GM10248 (cell line): ENCODE measurements at regions not wholly inside any gene's neighbourhood (a gene's known extent, or its start where the extent isn't known, plus 50 kb on each side); places are given as distances from the start of the nearest gene placed in this dataset.

ENCODE experiments used
- CTCF ChIA-PET: fragments of 300-600 bp; sonication (Branson Sonifier 250); formaldehyde crosslinking; extraction: SDS; loops from one replicate; lab custom pipeline; 2021; ENCODE audit warnings: antibody characterized with exemption; lab: Yijun Ruan, JAX
- POLR2A ChIA-PET: fragments of 350-650 bp; sonication (Branson Sonifier 250); formaldehyde crosslinking; extraction: SDS; loops from one replicate; lab custom pipeline; 2020; ENCODE audit warnings: antibody characterized with exemption; lab: Yijun Ruan, JAX
- DNase-seq: peaks from one replicate; pipeline ENCODE4 v3.0.0; 2012; ENCODE audit errors: extremely low spot score
- TF ChIP-seq, protein P1 (sequence below): IDR thresholded peaks from 2 replicates; pipeline ENCODE4 v1.5.1; 2012; ENCODE audit warnings: mild to moderate bottlenecking, low read depth; ENCODE audit errors: extremely low read depth, missing control alignments, control extremely low read depth

DNA sequence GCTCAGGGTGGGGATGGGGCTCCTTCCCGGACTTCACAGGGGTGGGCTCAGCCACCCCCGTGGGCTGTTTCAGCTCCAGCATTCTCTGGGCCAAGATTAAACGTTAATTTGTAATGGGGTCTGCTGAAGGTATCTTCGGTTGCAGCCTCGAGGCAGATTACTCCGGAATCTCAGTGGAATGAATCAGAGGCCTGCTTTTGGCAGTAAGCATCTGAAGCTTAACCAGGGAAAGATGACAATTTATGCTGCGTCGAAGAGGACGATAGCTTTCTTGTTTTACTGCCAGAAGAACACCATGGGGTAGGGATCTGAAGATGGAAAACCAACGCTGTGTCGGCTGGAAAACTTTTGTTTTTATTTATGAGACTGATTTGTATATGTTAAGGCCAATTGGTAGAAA is 129.2 kb upstream of the MSX1 start:
- DNase-seq, result no peak

GRCh38 chr4:4729206-4729605 is 130.3 kb upstream of the MSX1 start:
- ChIA-PET POLR2A (no interaction called here), CTCF (no interaction called here)
- DNase-seq, result no peak
- TF ChIP-seq, protein P1, sequence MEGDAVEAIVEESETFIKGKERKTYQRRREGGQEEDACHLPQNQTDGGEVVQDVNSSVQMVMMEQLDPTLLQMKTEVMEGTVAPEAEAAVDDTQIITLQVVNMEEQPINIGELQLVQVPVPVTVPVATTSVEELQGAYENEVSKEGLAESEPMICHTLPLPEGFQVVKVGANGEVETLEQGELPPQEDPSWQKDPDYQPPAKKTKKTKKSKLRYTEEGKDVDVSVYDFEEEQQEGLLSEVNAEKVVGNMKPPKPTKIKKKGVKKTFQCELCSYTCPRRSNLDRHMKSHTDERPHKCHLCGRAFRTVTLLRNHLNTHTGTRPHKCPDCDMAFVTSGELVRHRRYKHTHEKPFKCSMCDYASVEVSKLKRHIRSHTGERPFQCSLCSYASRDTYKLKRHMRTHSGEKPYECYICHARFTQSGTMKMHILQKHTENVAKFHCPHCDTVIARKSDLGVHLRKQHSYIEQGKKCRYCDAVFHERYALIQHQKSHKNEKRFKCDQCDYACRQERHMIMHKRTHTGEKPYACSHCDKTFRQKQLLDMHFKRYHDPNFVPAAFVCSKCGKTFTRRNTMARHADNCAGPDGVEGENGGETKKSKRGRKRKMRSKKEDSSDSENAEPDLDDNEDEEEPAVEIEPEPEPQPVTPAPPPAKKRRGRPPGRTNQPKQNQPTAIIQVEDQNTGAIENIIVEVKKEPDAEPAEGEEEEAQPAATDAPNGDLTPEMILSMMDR, result no peak

More for the DNA sequence above, 129.2 kb upstream of the MSX1 start:
- CTCF ChIA-PET, result no interaction called here
- TF ChIP-seq, protein P1, result no peak
- POLR2A ChIA-PET, result no interaction called here

GRCh38 chr4:4727536-4727935 is 131.9 kb upstream of the MSX1 start:
- CTCF ChIA-PET, result no interaction called here
- no peak for DNase-seq
- POLR2A ChIA-PET, result no interaction called here
- TF ChIP-seq, protein P1, result no peak

DNA sequence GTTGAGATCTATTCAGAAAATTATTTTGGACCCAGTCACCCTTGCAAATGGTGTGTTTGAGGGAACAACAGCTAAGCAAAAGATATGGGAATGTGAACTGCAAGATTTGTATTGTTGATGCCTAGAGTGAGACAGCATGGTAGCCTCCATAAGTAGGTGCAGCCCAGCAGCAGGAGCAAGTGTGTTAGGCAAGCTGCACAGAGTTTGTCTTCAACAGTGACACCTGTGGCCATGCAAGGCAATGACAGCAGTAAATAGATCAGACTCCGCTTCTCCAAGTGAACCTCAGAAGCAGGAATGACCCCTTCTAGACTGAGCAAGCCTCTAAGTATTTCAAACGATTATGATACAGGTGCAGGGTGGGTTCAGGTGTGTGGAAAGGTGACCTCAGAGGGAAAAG is 133.4 kb upstream of the MSX1 start:
- POLR2A ChIA-PET, result no interaction called here
- TF ChIP-seq, protein P1, result no peak
- CTCF ChIA-PET, result interaction anchor here (1.1 to 1.7 kb wide), 2 partner anchors 22 to 25 kb away, joined by 3 read pairs; no protein-coding TSS in a partner anchor
- DNase-seq, result no peak

GRCh38 chr4:4724321-4724720 is 135.1 kb upstream of the MSX1 start:
- DNase-seq, result no peak
- ChIA-PET POLR2A (no interaction called here), CTCF (interaction anchor here (1.3 kb wide), 1 partner anchor 541 kb away, joined by 3 read pairs; no protein-coding TSS in a partner anchor)
- TF ChIP-seq, protein P1, result no peak

DNA sequence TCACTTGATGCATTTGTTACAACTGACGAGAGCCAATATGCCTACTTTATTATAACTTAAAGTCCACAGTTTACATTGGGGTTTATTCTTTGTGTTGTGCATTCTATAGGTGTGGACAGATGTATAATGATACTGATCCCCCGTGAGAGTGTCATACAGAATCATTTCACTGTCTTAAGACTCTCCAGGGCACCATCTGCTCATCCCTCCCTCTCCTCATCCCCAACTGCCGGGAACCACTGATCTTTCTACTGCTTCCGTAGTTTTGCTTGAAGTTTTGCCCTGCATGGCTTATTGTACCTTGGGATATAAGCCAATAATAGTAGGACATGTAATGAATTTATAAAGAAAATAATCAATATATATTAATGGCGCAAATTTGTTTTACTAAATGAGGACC is 137.8 kb upstream of the MSX1 start:
- ChIA-PET POLR2A (no interaction called here), CTCF (interaction anchor here (1.8 kb wide), 1 partner anchor 13 kb away, joined by 5 read pairs; no protein-coding TSS in a partner anchor)
- TF ChIP-seq, protein P1, result no peak
- no peak for DNase-seq

- ChIA-PET POLR2A (no interaction called here), CTCF (interaction anchor here (1.8 kb wide), 1 partner anchor 13 kb away, joined by 5 read pairs; no protein-coding TSS in a partner anchor)
- DNase-seq, result no peak
- TF ChIP-seq, protein P1, result no peak
These were observed 138.8 kb upstream of the MSX1 start for GRCh38 chr4:4720646-4721045.
